HEK293T (cell line): ENCODE measurements at regions not wholly inside any gene's neighbourhood (a gene's known extent, or its start where the extent isn't known, plus 50 kb on each side); places are given as distances from the start of the nearest gene placed in this dataset.

Experiments
- CTCF ChIA-PET: fragments of 350-600 bp; formaldehyde crosslinking; extraction: SDS; loops from one replicate; lab custom pipeline; 2021; ENCODE audit warnings: antibody characterized with exemption, inconsistent platforms; lab: Yijun Ruan, JAX
- POLR2A ChIA-PET: fragments of 350-600 bp; formaldehyde crosslinking; extraction: SDS; loops from one replicate; lab custom pipeline; 2020; ENCODE audit warnings: antibody characterized with exemption, inconsistent platforms; lab: Yijun Ruan, JAX
- DNase-seq: peaks from one replicate; pipeline ENCODE4 v3.0.0; 2012; ENCODE audit warnings: mixed read lengths; ENCODE audit errors: extremely low spot score
- ARNT ChIP-seq: fragments of 450-650 bp; IDR thresholded peaks from 2 replicates; pipeline ENCODE4 v1.6.1; 2017; ENCODE audit warnings: mild to moderate bottlenecking
- BHLHE40 ChIP-seq: fragments of 450-650 bp; IDR thresholded peaks from 2 replicates; pipeline ENCODE4 v1.6.1; 2016; ENCODE audit warnings: mild to moderate bottlenecking, moderate library complexity, borderline replicate concordance
- CTBP1 ChIP-seq: fragments of 450-650 bp; IDR thresholded peaks from 2 replicates; pipeline ENCODE4 v1.6.1; 2016; ENCODE audit warnings: borderline replicate concordance
- ELF4 ChIP-seq: fragments of 450-650 bp; IDR thresholded peaks from 2 replicates; pipeline ENCODE4 v1.6.1; 2017; ENCODE audit warnings: antibody characterized with exemption
- FOXA1 ChIP-seq: fragments of 450-650 bp; IDR thresholded peaks from 2 replicates; pipeline ENCODE4 v1.6.1; 2016; ENCODE audit warnings: mild to moderate bottlenecking
- FOXK2 ChIP-seq: fragments of 450-650 bp; IDR thresholded peaks from 2 replicates; pipeline ENCODE4 v1.6.1; 2016; ENCODE audit warnings: mild to moderate bottlenecking
- FOXM1 ChIP-seq: fragments of 450-650 bp; IDR thresholded peaks from 2 replicates; pipeline ENCODE4 v1.6.1; 2017; ENCODE audit warnings: mild to moderate bottlenecking, borderline replicate concordance
- HDGF ChIP-seq: fragments of 450-650 bp; IDR thresholded peaks from 2 replicates; pipeline ENCODE4 v1.6.1; 2017; ENCODE audit warnings: antibody characterized with exemption, borderline replicate concordance
- L3MBTL2 ChIP-seq: fragments of 450-650 bp; conservative IDR thresholded peaks from 2 replicates; pipeline ENCODE4 v1.6.1; 2016; ENCODE audit warnings: mild to moderate bottlenecking
- LEF1 ChIP-seq: fragments of 450-650 bp; IDR thresholded peaks from 2 replicates; pipeline ENCODE4 v1.6.1; 2017; ENCODE audit warnings: mild to moderate bottlenecking, borderline replicate concordance
- NFRKB ChIP-seq: fragments of 450-650 bp; IDR thresholded peaks from 2 replicates; pipeline ENCODE4 v1.6.1; 2016; ENCODE audit warnings: mild to moderate bottlenecking, moderate library complexity
- SP1 ChIP-seq: fragments of 450-650 bp; IDR thresholded peaks from 2 replicates; pipeline ENCODE4 v1.6.1; 2017
- SUZ12 ChIP-seq: fragments of 450-650 bp; IDR thresholded peaks from 2 replicates; pipeline ENCODE4 v1.6.1; 2016; ENCODE audit warnings: mild to moderate bottlenecking
- TARDBP ChIP-seq: fragments of 450-650 bp; IDR thresholded peaks from 2 replicates; pipeline ENCODE4 v1.6.1; 2016
- ZNF384 ChIP-seq: fragments of 450-650 bp; IDR thresholded peaks from 2 replicates; pipeline ENCODE4 v1.6.1; 2016
- TF ChIP-seq, protein P1 (sequence below): fragments of 450-650 bp; IDR thresholded peaks from 2 replicates; pipeline ENCODE4 v1.6.1; 2016

DNA sequence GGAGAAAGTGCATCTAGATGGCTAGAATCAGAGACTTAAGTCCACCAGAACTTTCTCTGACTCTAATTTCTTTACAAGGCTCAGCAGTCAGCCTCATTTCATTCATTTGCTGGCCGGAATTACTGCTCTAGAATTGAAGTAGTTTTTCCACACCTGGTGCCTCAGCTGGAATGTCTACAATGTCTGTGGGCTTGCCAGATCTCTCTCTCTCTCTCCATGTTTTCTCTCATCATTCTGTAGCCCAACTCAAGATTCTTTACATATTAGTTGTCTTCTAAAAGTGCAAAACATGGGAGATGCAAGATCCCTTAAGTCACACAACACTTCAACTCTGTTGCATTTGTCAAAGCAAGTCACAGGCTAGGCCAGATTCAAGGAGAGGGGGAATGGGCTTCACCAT, 103.9 kb upstream of the TAF11L2 start:
- no peak for DNase-seq
- POLR2A ChIA-PET, result no interaction called here
- CTCF ChIA-PET, result no interaction called here
- TF ChIP-seq ARNT, result no peak
- no peak for TF ChIP-seq CTBP1
- TF ChIP-seq HDGF, result no peak
- no peak for TF ChIP-seq SP1
- no peak for TF ChIP-seq L3MBTL2
- TF ChIP-seq NFRKB, result no peak
- no peak for TF ChIP-seq FOXK2
- no peak for TF ChIP-seq TARDBP
- TF ChIP-seq FOXM1, result no peak
- TF ChIP-seq BHLHE40, result no peak
- TF ChIP-seq FOXA1, result no peak
- no peak for TF ChIP-seq ZNF384
- TF ChIP-seq, protein P1, sequence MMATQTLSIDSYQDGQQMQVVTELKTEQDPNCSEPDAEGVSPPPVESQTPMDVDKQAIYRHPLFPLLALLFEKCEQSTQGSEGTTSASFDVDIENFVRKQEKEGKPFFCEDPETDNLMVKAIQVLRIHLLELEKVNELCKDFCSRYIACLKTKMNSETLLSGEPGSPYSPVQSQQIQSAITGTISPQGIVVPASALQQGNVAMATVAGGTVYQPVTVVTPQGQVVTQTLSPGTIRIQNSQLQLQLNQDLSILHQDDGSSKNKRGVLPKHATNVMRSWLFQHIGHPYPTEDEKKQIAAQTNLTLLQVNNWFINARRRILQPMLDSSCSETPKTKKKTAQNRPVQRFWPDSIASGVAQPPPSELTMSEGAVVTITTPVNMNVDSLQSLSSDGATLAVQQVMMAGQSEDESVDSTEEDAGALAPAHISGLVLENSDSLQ, result no peak
- no peak for TF ChIP-seq LEF1

- TF ChIP-seq ZNF384 (no peak), ELF4 (no peak), TARDBP (no peak), FOXK2 (no peak), SP1 (no peak), L3MBTL2 (no peak)
- ChIA-PET POLR2A (no interaction called here), CTCF (interaction anchor here (0.6 to 0.9 kb wide), 3 partner anchors 12 to 179 kb away, joined by 3 to 5 read pairs (median 3); no protein-coding TSS in a partner anchor)
- no peak for DNase-seq
Observed at GRCh38 chr5:17395106-17395880, 102.7 kb upstream of the TAF11L2 start.

GRCh38 chr5:17396247-17396646, 101.8 kb upstream of the TAF11L2 start:
- DNase-seq, result no peak
- ChIA-PET POLR2A (no interaction called here), CTCF (interaction anchor here (0.6 to 0.9 kb wide), 3 partner anchors 13 to 180 kb away, joined by 3 to 5 read pairs (median 3); no protein-coding TSS in a partner anchor)
- TF ChIP-seq NFRKB (no peak), ARNT (no peak), SP1 (no peak), CTBP1 (no peak), LEF1 (no peak), L3MBTL2 (no peak), FOXM1 (no peak), FOXK2 (no peak), FOXA1 (no peak), HDGF (no peak)

GRCh38 chr5:17398431-17398830, 99.6 kb upstream of the TAF11L2 start:
- CTCF ChIA-PET, result no interaction called here
- POLR2A ChIA-PET, result no interaction called here
- TF ChIP-seq ELF4 (no peak), FOXK2 (no peak)
- DNase-seq, result no peak

- CTCF ChIA-PET, result interaction anchor here (0.6 kb wide), 1 partner anchor 487 kb away, joined by 3 read pairs; no protein-coding TSS in a partner anchor
Observed at GRCh38 chr5:17398866-17399835, 98.9 kb upstream of the TAF11L2 start.

GRCh38 chr5:17399931-17400330, 98.1 kb upstream of the TAF11L2 start:
- no peak for DNase-seq
- CTCF ChIA-PET, result interaction anchor here (0.6 kb wide), 1 partner anchor 486 kb away, joined by 3 read pairs; no protein-coding TSS in a partner anchor
- TF ChIP-seq ZNF384 (no peak), FOXK2 (no peak), HDGF (no peak), TARDBP (no peak), L3MBTL2 (no peak), SP1 (no peak), LEF1 (no peak), SUZ12 (no peak), ARNT (no peak), FOXM1 (no peak)
- POLR2A ChIA-PET, result no interaction called here

More at GRCh38 chr5:17398866-17399835, 98.9 kb upstream of the TAF11L2 start:
- POLR2A ChIA-PET, result no interaction called here
- TF ChIP-seq CTBP1, result no peak
- TF ChIP-seq SP1, result no peak
- TF ChIP-seq TARDBP, result no peak
- no peak for TF ChIP-seq NFRKB
- TF ChIP-seq, protein P1, result no peak
- TF ChIP-seq L3MBTL2, result no peak
- TF ChIP-seq LEF1, result no peak
- no peak for TF ChIP-seq SUZ12
- TF ChIP-seq HDGF, result no peak
- no peak for DNase-seq
